ENCODE measurements at regions not wholly inside any gene's neighbourhood (a gene's known extent, or its start where the extent isn't known, plus 50 kb on each side); places are given as distances from the start of the nearest gene placed in this dataset.

- in situ Hi-C loops (cut with HindIII; ENCODE audit: low pct_unique_long_range_greater_than_20kb, low sequenced_read_pairs) (no loop called here), intact Hi-C loops (cut with micrococcal nuclease; ENCODE audit: unreplicated experiment) (no loop called here)
- BruUV-seq (replicated peaks) = no TSS peak
- TF ChIP-seq REST (IDR thresholded peaks at IDR 0.05; ENCODE audit: insufficient read depth in 1 of 2, low read depth in 2 of 2, low read length in 1 of 2) (no peak), CTCF (IDR thresholded peaks at IDR 0.05) (no peak)
- POLR2A ChIA-PET = no interaction called here
- no peak for ATAC-seq
- Histone ChIP-seq H3K27ac (ENCODE audit: low read length) (no peak overlapping the region), H3K27me3 (ENCODE audit: control insufficient read depth, insufficient read depth, low read length) (no peaks in the 10 kb centered on the region; the same call in 1 of the 2 replicates), H3K9me3 (ENCODE audit: control insufficient read depth, insufficient read depth, low read depth, low read length) (no peaks in the 10 kb centered on the region), H3K4me1 (ENCODE audit: control insufficient read depth, insufficient read depth, low read length) (no peaks in the 10 kb centered on the region), H3K36me3 (ENCODE audit: control insufficient read depth, insufficient read depth, low read length) (no peaks in the 10 kb centered on the region), H3K4me3 (ENCODE audit: low read depth in 2 of 2, low read length in 2 of 2) (no peak overlapping the region)
- CTCF ChIA-PET = no interaction called here
- no peak for DNase-seq (ENCODE audit: low read depth, low spot score)
These were observed 230.5 kb downstream of the PIK3R1 start for GRCh38 chr5:68446070-68446357.

DNA sequence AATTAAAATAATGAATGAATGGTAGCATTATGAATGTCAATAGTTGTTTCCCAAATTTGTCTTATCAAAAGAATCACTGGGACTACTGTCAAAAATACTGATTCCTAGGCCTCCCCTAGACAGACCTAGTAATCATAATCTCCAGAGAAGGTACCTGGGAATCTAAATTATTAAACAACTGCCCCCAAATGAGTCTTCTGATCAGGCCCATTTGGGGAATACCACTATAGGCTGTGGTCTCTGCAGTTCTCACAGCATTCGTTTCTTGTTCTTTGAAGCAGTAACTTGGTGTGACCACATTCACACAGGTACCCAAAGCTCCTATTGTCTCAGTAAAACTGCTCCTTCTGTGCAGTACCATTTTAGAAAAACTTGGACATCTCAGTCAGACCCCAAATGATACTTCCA lies 230.9 kb downstream of the PIK3R1 start:
- ATAC-seq = no peak
- Histone ChIP-seq H3K4me3 (ENCODE audit: low read depth in 2 of 2, low read length in 2 of 2) (no peak overlapping the region), H3K27me3 (ENCODE audit: control insufficient read depth, insufficient read depth, low read length) (no peaks in the 10 kb centered on the region; the same call in 1 of the 2 replicates), H3K4me1 (ENCODE audit: control insufficient read depth, insufficient read depth, low read length) (no peaks in the 10 kb centered on the region), H3K36me3 (ENCODE audit: control insufficient read depth, insufficient read depth, low read length) (no peaks in the 10 kb centered on the region), H3K27ac (ENCODE audit: low read length) (no peak overlapping the region), H3K9me3 (ENCODE audit: control insufficient read depth, insufficient read depth, low read depth, low read length) (no peaks in the 10 kb centered on the region)
- TF ChIP-seq REST (IDR thresholded peaks at IDR 0.05; ENCODE audit: insufficient read depth in 1 of 2, low read depth in 2 of 2, low read length in 1 of 2) = no peak
- no peak for TF ChIP-seq TCF7L2 (IDR thresholded peaks at IDR 0.05; ENCODE audit: low read depth, low read length)
- no peak for TF ChIP-seq SIN3A (IDR thresholded peaks at IDR 0.05; ENCODE audit: borderline replicate concordance, insufficient read depth, low read depth, low read length)
- TF ChIP-seq CTCF (IDR thresholded peaks at IDR 0.05) = no peak
- TF ChIP-seq POLR2AphosphoS5 (IDR thresholded peaks at IDR 0.05; ENCODE audit: low read depth, low read length) = no peak
- intact Hi-C loops (cut with micrococcal nuclease; ENCODE audit: unreplicated experiment) (no loop called here), in situ Hi-C loops (cut with HindIII; ENCODE audit: low pct_unique_long_range_greater_than_20kb, low sequenced_read_pairs) (no loop called here)
- ChIA-PET POLR2A (no interaction called here), CTCF (no interaction called here)
- no peak for DNase-seq (ENCODE audit: low read depth, low spot score)
- BruUV-seq (replicated peaks) = no TSS peak
